SK-N-SH (cell line): ENCODE measurements at regions not wholly inside any gene's neighbourhood (a gene's known extent, or its start where the extent isn't known, plus 50 kb on each side); places are given as distances from the start of the nearest gene placed in this dataset.
"Not testable (repeated sequence)": the region's sequence is repeated elsewhere in the genome, so short reads cannot be mapped to it uniquely, and the experiment has no call there.

Source experiments
- CTCF ChIA-PET: fragments of 300-600, 350-600 bp; formaldehyde crosslinking; extraction: SDS; loops from one replicate; lab custom pipeline; 2021; lab: Yijun Ruan, JAX
- POLR2A ChIA-PET: fragments of 350-600 bp; sonication (Branson Sonifier 250); formaldehyde crosslinking; extraction: SDS; loops from one replicate; lab custom pipeline; 2020; ENCODE audit warnings: antibody characterized with exemption, inconsistent platforms; lab: Yijun Ruan, JAX
- DNase-seq: peaks from one replicate; pipeline ENCODE4 v3.0.0; 2012
- H2AFZ ChIP-seq: fragments of 200-600 bp; sonication (generic); 2 replicates; pipeline ENCODE4 v1.8.1; 2016; ENCODE audit warnings: antibody characterized with exemption, mild to moderate bottlenecking, low read depth
- H3F3A ChIP-seq: fragments of 200-600 bp; sonication (generic); replicated peaks from 2 replicates; pipeline ENCODE3; 2016; ENCODE audit warnings: antibody characterized with exemption, mild to moderate bottlenecking; ENCODE audit not compliant: insufficient read depth
- H3K27ac ChIP-seq, 2 experiments: fragments of 200-500 bp in 1 of 2; fragments of 200-600 bp in 1 of 2; sonication (Bioruptor generic) in 1 of 2; sonication (generic), shearing (Covaris generic) in 1 of 2; 2 replicates each; pipeline versions ENCODE4 v1.5.1 to v1.6.1; 2014 to 2016; ENCODE audit warnings: low read depth in 2 of 2, inconsistent platforms in 1 of 2, low read length in 1 of 2, mild to moderate bottlenecking in 1 of 2, mixed read lengths in 1 of 2
- H3K27me3 ChIP-seq: fragments of 200-600 bp; sonication (generic), shearing (Covaris generic); 2 replicates; pipeline ENCODE4 v1.6.1; 2016; ENCODE audit warnings: mixed run types; ENCODE audit not compliant: insufficient read depth
- H3K36me3 ChIP-seq, 2 experiments: fragments of 200-500 bp in 1 of 2; fragments of 200-600 bp in 1 of 2; sonication (Bioruptor generic) in 1 of 2; sonication (generic) in 1 of 2; replicated peaks in 1 of 2; 2 replicates each; pipeline versions ENCODE3 to v1.5.1; 2014 to 2016; ENCODE audit warnings: low read length in 1 of 2, mild to moderate bottlenecking in 1 of 2; ENCODE audit not compliant: insufficient read depth in 2 of 2, control insufficient read depth in 1 of 2
- H3K4me1 ChIP-seq, 2 experiments: fragments of 200-500 bp in 1 of 2; fragments of 200-600 bp in 1 of 2; sonication (Bioruptor generic) in 1 of 2; sonication (generic), shearing (Covaris generic) in 1 of 2; 2 replicates each; pipeline versions ENCODE4 v1.5.1 to v1.6.1; 2014 to 2016; ENCODE audit warnings: low read depth in 1 of 2, low read length in 1 of 2, mixed run types in 1 of 2; ENCODE audit not compliant: insufficient read depth in 2 of 2, control insufficient read depth in 1 of 2
- H3K4me2 ChIP-seq: fragments of 200-600 bp; sonication (generic), shearing (Covaris generic); 2 replicates; pipeline ENCODE4 v1.6.1; 2017; ENCODE audit warnings: mixed run types
- H3K4me3 ChIP-seq, 2 experiments: fragments of 200-500 bp in 1 of 2; fragments of 200-600 bp in 1 of 2; sonication (Bioruptor generic) in 1 of 2; sonication (generic), shearing (Covaris generic) in 1 of 2; 2 replicates each; pipeline versions ENCODE4 v1.5.1 to v1.8.1; 2014 to 2016; ENCODE audit warnings: low read depth in 2 of 2, inconsistent platforms in 1 of 2, low read length in 1 of 2, mild to moderate bottlenecking in 1 of 2, mixed read lengths in 1 of 2, moderate library complexity in 1 of 2
- H3K79me2 ChIP-seq: fragments of 200-600 bp; sonication (generic); 2 replicates; pipeline ENCODE4 v1.8.1; 2017; ENCODE audit warnings: mild to moderate bottlenecking; ENCODE audit not compliant: insufficient read depth
- H3K9ac ChIP-seq: fragments of 200-600 bp; sonication (generic); 2 replicates; pipeline ENCODE4 v1.6.1; 2017; ENCODE audit warnings: mixed run types
- H3K9me2 ChIP-seq: fragments of 200-600 bp; sonication (generic); 2 replicates; pipeline ENCODE4 v1.6.1; 2017; ENCODE audit warnings: mixed run types
- H3K9me3 ChIP-seq: fragments of 200-600 bp; sonication (generic); 2 replicates; pipeline ENCODE4 v1.6.1; 2017; ENCODE audit warnings: mixed run types, mild to moderate bottlenecking, moderate library complexity
- H4K20me1 ChIP-seq: fragments of 200-600 bp; sonication (generic); 2 replicates; pipeline ENCODE4 v1.6.1; 2017; ENCODE audit warnings: mild to moderate bottlenecking, mixed run types; ENCODE audit not compliant: insufficient read depth
- CTCF ChIP-seq: fragments of 200-600 bp; sonication (generic); IDR thresholded peaks from 2 replicates; pipeline ENCODE4 v1.6.1; 2017; ENCODE audit warnings: antibody characterized with exemption, mild to moderate bottlenecking, moderate library complexity
- EZH2phosphoT487 ChIP-seq: fragments of 200-600 bp; sonication (generic); IDR thresholded peaks from 2 replicates; pipeline ENCODE4 v1.6.1; 2017; ENCODE audit warnings: low read depth, mixed run types, mild to moderate bottlenecking, antibody characterized with exemption, moderate library complexity, borderline replicate concordance
- FOSL2 ChIP-seq: IDR thresholded peaks from 2 replicates; pipeline ENCODE4 v1.4.0; 2012; ENCODE audit warnings: low read depth, mild to moderate bottlenecking, moderate library complexity, borderline replicate concordance
- FOXM1 ChIP-seq: IDR thresholded peaks from 2 replicates; pipeline ENCODE4 v1.4.0; 2012; ENCODE audit warnings: low read depth, mild to moderate bottlenecking
- MEF2A ChIP-seq: IDR thresholded peaks from 2 replicates; pipeline ENCODE4 v1.4.0; 2012; ENCODE audit warnings: low read depth, borderline replicate concordance
- MXI1 ChIP-seq: IDR thresholded peaks from 2 replicates; pipeline ENCODE4 v1.6.1; 2012; ENCODE audit warnings: mild to moderate bottlenecking, low read depth, low read length, improper control_type of control experiment
- NFIC ChIP-seq: IDR thresholded peaks from 2 replicates; pipeline ENCODE4 v1.4.0; 2012; ENCODE audit warnings: borderline replicate concordance
- POLR2AphosphoS5 ChIP-seq: IDR thresholded peaks from 2 replicates; pipeline ENCODE4 v1.6.1; 2012; ENCODE audit warnings: low read depth, low read length
- RAD21 ChIP-seq: IDR thresholded peaks from 2 replicates; pipeline ENCODE4 v1.6.1; 2012; ENCODE audit warnings: mild to moderate bottlenecking, low read length
- SMC3 ChIP-seq: IDR thresholded peaks from 2 replicates; pipeline ENCODE4 v1.6.1; 2012; ENCODE audit warnings: low read depth, low read length, improper control_type of control experiment
- TAF1 ChIP-seq: IDR thresholded peaks from 2 replicates; pipeline ENCODE4 v1.6.1; 2012; ENCODE audit warnings: low read depth, mild to moderate bottlenecking, low read length, moderate library complexity, borderline replicate concordance
- TEAD4 ChIP-seq: IDR thresholded peaks from 2 replicates; pipeline ENCODE4 v1.4.0; 2012; ENCODE audit warnings: mild to moderate bottlenecking, borderline replicate concordance; ENCODE audit not compliant: insufficient read depth
- WGBS: methylation state at CpG from one replicate; pipeline ENCODE4 v1.1.6; 2017; ENCODE audit warnings: low lambda C conversion rate; 5-methylcytosine and 5-hydroxymethylcytosine counted together
- TF ChIP-seq, protein P1 (sequence below): IDR thresholded peaks from 2 replicates; pipeline ENCODE4 v1.6.1; 2012; ENCODE audit warnings: mild to moderate bottlenecking, low read depth, low read length, moderate library complexity
- TF ChIP-seq, protein P2 (sequence below): fragments of 150-350 bp; IDR thresholded peaks from 2 replicates; pipeline ENCODE4 v1.6.1; 2017; ENCODE audit warnings: antibody characterized with exemption, low read length, low read depth, borderline replicate concordance

GRCh38 chr1:189708674-189709073, 769.0 kb downstream of the BRINP3 start:
- Histone ChIP-seq H2AFZ (no peak overlapping the region), H3K9me3 (no peaks in the 10 kb centered on the region), H3K9me2 (peaks cover 5% of the 10 kb centered on the region; the same call in 1 of the 2 replicates), H3K9ac (no peak overlapping the region), H3K4me1 (no peaks in the 10 kb centered on the region), H3F3A (no peaks in the 10 kb centered on the region), H4K20me1 (no peaks in the 10 kb centered on the region), H3K36me3 (no peaks in the 10 kb centered on the region), H3K27ac (no peak overlapping the region), H3K79me2 (no peaks in the 10 kb centered on the region), H3K27me3 (no peaks in the 10 kb centered on the region), H3K4me2 (no peak overlapping the region), H3K4me3 (no peak overlapping the region)
- peak; percentile 31 for DNase-seq
- TF ChIP-seq SMC3 (peak; percentile 48), CTCF (peak; percentile 18; the same call in 1 of the 2 replicates), MXI1 (no peak), POLR2AphosphoS5 (no peak), RAD21 (peak; percentile 66)
- WGBS = 89% methylated on average over 3 of the region's 3 CpGs
- ChIA-PET CTCF (interaction anchor here (1.7 kb wide), 1 partner anchor 613 kb away, joined by 9 read pairs; no protein-coding TSS in a partner anchor), POLR2A (no interaction called here)

DNA sequence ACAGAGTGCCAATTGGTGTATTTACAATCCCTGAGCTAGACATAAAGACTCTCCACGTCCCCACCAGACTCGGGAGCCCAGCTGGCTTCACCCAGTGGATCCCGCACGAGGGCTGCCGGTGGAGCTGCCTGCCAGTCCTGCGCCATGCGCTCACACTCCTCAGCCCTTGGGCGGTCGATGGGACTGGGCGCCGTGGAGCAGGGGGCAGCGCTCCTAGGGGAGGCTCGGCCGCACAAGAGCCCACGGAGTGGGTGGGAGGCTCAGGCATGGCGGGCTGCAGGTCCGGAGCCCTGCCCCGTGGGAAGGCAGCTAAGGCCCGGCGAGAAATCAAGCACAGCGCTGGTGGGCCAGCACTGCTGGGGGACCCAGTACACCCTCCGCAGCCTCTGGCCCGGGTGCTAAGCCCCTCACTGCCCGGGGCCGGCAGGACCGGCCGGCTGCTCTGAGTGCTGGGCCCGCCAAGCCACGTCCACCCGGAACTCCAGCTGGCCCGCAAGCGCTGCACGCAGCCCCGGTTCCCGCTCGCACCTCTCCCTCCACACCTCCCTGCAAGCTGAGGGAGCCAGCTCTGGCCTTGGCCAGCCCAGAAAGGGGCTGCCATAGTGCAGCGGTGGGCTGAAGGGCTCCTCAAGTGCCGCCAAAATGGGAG, 759.4 kb downstream of the BRINP3 start:
- H4K20me1 ChIP-seq, H2AFZ ChIP-seq, H3K9me2 ChIP-seq, H3K4me3 ChIP-seq, H3K9me3 ChIP-seq, H3K27ac ChIP-seq, H3K27me3 ChIP-seq, H3K4me1 ChIP-seq, DNase-seq, H3K4me2 ChIP-seq, H3K9ac ChIP-seq, H3F3A ChIP-seq, CTCF ChIA-PET, H3K79me2 ChIP-seq, POLR2A ChIA-PET, H3K36me3 ChIP-seq: not testable (repeated sequence)
- WGBS = 90% methylated on average over 4 of the region's 38 CpGs

- Histone ChIP-seq H3K4me1 (no peaks in the 10 kb centered on the region; a peak in 1 of 4 replicates), H3K4me3 (no peak overlapping the region), H3K27me3 (no peaks in the 10 kb centered on the region), H2AFZ (no peak overlapping the region), H3K9me3 (no peaks in the 10 kb centered on the region), H4K20me1 (no peaks in the 10 kb centered on the region), H3K4me2 (no peak overlapping the region), H3F3A (no peaks in the 10 kb centered on the region), H3K27ac (no peak overlapping the region), H3K79me2 (no peaks in the 10 kb centered on the region), H3K9ac (no peak overlapping the region), H3K9me2 (no peaks in the 10 kb centered on the region), H3K36me3 (no peaks in the 10 kb centered on the region)
- WGBS = 87% methylated on average over 4 of the region's 4 CpGs
- POLR2A ChIA-PET = no interaction called here
- CTCF ChIA-PET = interaction anchor here (0.7 kb wide), 1 partner anchor 154 kb away, joined by 3 read pairs; no protein-coding TSS in a partner anchor
- no peak for DNase-seq
- TF ChIP-seq MEF2A (no peak), EZH2phosphoT487 (no peak), MXI1 (no peak), FOXM1 (no peak), NFIC (no peak), RAD21 (no peak), FOSL2 (no peak), TEAD4 (no peak), TAF1 (no peak)
- TF ChIP-seq, protein P1, sequence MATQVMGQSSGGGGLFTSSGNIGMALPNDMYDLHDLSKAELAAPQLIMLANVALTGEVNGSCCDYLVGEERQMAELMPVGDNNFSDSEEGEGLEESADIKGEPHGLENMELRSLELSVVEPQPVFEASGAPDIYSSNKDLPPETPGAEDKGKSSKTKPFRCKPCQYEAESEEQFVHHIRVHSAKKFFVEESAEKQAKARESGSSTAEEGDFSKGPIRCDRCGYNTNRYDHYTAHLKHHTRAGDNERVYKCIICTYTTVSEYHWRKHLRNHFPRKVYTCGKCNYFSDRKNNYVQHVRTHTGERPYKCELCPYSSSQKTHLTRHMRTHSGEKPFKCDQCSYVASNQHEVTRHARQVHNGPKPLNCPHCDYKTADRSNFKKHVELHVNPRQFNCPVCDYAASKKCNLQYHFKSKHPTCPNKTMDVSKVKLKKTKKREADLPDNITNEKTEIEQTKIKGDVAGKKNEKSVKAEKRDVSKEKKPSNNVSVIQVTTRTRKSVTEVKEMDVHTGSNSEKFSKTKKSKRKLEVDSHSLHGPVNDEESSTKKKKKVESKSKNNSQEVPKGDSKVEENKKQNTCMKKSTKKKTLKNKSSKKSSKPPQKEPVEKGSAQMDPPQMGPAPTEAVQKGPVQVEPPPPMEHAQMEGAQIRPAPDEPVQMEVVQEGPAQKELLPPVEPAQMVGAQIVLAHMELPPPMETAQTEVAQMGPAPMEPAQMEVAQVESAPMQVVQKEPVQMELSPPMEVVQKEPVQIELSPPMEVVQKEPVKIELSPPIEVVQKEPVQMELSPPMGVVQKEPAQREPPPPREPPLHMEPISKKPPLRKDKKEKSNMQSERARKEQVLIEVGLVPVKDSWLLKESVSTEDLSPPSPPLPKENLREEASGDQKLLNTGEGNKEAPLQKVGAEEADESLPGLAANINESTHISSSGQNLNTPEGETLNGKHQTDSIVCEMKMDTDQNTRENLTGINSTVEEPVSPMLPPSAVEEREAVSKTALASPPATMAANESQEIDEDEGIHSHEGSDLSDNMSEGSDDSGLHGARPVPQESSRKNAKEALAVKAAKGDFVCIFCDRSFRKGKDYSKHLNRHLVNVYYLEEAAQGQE = no peak
- TF ChIP-seq, protein P2, sequence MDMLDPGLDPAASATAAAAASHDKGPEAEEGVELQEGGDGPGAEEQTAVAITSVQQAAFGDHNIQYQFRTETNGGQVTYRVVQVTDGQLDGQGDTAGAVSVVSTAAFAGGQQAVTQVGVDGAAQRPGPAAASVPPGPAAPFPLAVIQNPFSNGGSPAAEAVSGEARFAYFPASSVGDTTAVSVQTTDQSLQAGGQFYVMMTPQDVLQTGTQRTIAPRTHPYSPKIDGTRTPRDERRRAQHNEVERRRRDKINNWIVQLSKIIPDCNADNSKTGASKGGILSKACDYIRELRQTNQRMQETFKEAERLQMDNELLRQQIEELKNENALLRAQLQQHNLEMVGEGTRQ = no peak
These were observed 750.9 kb downstream of the BRINP3 start for GRCh38 chr1:189726806-189727205.
